Esophagus squamous epithelium (tissue), 5 donors: ENCODE measurements at regions not wholly inside any gene's neighbourhood (a gene's known extent, or its start where the extent isn't known, plus 50 kb on each side); places are given as distances from the start of the nearest gene placed in this dataset.

Experiments used
- DNase-seq: peaks from one replicate; lab custom pipeline; 2025; lab: John Stamatoyannopoulos, UW
- H3K27ac ChIP-seq, 4 donors: fragments of 200-600 bp; sonication (generic); one replicate each; pipeline ENCODE4 v1.5.1; 2016 to 2019; ENCODE audit warnings: mild to moderate bottlenecking in 1 of 4
- H3K27me3 ChIP-seq, 4 donors: fragments of 200-600 bp; sonication (generic); 1 replicate in 3 of 4; 2 replicates in 1 of 4; pipeline versions ENCODE4 v1.5.1 to v1.6.0; 2017 to 2021; ENCODE audit warnings: antibody characterized with exemption in 1 of 4
- H3K36me3 ChIP-seq, 3 donors: fragments of 200-600 bp; sonication (generic); one replicate each; pipeline ENCODE4 v1.5.1; 2016 to 2019
- H3K4me1 ChIP-seq, 3 donors: fragments of 200-600 bp; sonication (generic); one replicate each; pipeline ENCODE4 v1.5.1; 2017 to 2019
- H3K4me3 ChIP-seq, 4 donors: fragments of 200-600 bp; sonication (generic); 1 replicate in 3 of 4; 2 replicates in 1 of 4; pipeline ENCODE4 v1.5.1; 2016 to 2019; ENCODE audit warnings: mild to moderate bottlenecking in 2 of 4, moderate library complexity in 1 of 4
- H3K9me3 ChIP-seq, 3 donors: fragments of 200-600 bp; sonication (generic); one replicate each; pipeline ENCODE4 v1.5.1; 2016 to 2019
- CTCF ChIP-seq, 6 experiments: fragments of 450-650 bp in 4 of 6; fragments of 200-600 bp in 2 of 6; sonication (generic) in 2 of 6; IDR thresholded peaks; one replicate each; pipeline ENCODE4 v1.5.1; 2016 to 2019; ENCODE audit warnings: antibody characterized with exemption in 6 of 6, mild to moderate bottlenecking in 4 of 6, moderate library complexity in 4 of 6
- POLR2A ChIP-seq, 4 donors: fragments of 450-650 bp; IDR thresholded peaks; one replicate each; pipeline ENCODE4 v1.6.1; 2017; ENCODE audit warnings: antibody characterized with exemption in 4 of 4, mild to moderate bottlenecking in 4 of 4, moderate library complexity in 3 of 4
- WGBS, 2 donors: methylation state at CpG; one replicate each; pipeline ENCODE4 v1.1.5; 2018; 5-methylcytosine and 5-hydroxymethylcytosine counted together
- intact Hi-C: fragments of 100-400 bp; cut with DNase I; formaldehyde crosslinking; loops from one replicate; pipeline ENCODE4 v1.15.0; 2022
- donor health status: DM: yes; HTN: yes; CAD: no.

- 72 to 76% methylated on average over 3 to 4 of the region's 4 CpGs for WGBS, 2 donors
- intact Hi-C loops: no loop called here
- Histone ChIP-seq H3K4me1 (peaks cover 0 to 16% (median 0%) of the 10 kb centered on the region in 3 donors), H3K9me3 (no peaks in the 10 kb centered on the region), H3K27ac (no peak overlapping the region), H3K36me3 (no peaks in the 10 kb centered on the region), H3K4me3 (no peak overlapping the region), H3K27me3 (peaks cover 0 to 4% (median 0%) of the 10 kb centered on the region in 4 donors)
- no peak for TF ChIP-seq CTCF (IDR thresholded peaks at IDR 0.05)
- TF ChIP-seq POLR2A (IDR thresholded peaks at IDR 0.05): no peak
- no peak for DNase-seq
Observed at GRCh38 chr1:60972841-60973364, 109.5 kb upstream of the NFIA start.

- 87% methylated on average over 2 of the region's 2 CpGs for WGBS, 2 donors
- intact Hi-C loops: no loop called here
- Histone ChIP-seq H3K36me3 (no peaks in the 10 kb centered on the region), H3K9me3 (peaks cover 0 to 4% (median 0%) of the 10 kb centered on the region in 3 donors), H3K27me3 (peaks cover 0 to 4% (median 0%) of the 10 kb centered on the region in 4 donors), H3K4me1 (peaks cover 0 to 16% (median 0%) of the 10 kb centered on the region in 3 donors), H3K27ac (peak overlapping the region in 1 of 4 donors; percentile 38), H3K4me3 (no peak overlapping the region)
- no peak for TF ChIP-seq CTCF (IDR thresholded peaks at IDR 0.05)
- TF ChIP-seq POLR2A (IDR thresholded peaks at IDR 0.05): no peak
- DNase-seq: no peak
Observed at GRCh38 chr1:60971330-60971729, 111.0 kb upstream of the NFIA start.

DNA sequence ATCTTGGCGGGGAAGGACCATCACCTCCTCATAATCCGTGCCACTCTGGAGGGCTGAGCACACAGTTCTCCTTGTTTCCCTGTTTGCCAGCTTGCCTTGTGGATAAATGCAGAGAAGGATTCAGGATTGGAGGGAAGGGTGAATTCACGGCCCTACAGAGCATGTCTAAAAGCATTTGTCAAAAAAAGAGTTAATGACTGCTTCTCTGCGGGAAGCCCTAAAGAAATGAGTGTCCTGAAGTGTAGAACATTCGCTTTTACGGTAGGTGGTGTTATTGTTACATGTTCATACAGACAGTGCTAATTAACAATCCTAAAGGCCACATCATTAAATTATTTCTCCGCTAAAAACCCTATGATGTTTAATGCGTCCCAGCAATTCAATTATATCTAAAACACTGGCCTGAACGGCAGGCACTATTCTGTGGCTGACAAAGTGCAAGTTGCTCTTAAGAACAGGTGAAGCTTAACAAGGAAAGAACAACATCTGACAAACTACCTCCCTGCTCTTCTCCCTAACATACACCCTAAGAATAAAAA is 112.3 kb upstream of the NFIA start:
- intact Hi-C loops: no loop called here
- H3K36me3 ChIP-seq: no peaks in the 10 kb centered on the region
- H3K27ac ChIP-seq: peak overlapping the region in 1 of 4 donors; percentile 6
- 24 to 25% methylated on average over 9 of the region's 9 CpGs for WGBS, 2 donors
- TF ChIP-seq CTCF (IDR thresholded peaks at IDR 0.05) (peak in 5 of 6 experiments; percentile 44 to 66 (median 47)), POLR2A (IDR thresholded peaks at IDR 0.05) (no peak)
- no peaks in the 10 kb centered on the region for H3K27me3 ChIP-seq
- H3K4me3 ChIP-seq: no peak overlapping the region
- H3K4me1 ChIP-seq: peaks cover 0 to 16% (median 0%) of the 10 kb centered on the region in 3 donors
- H3K9me3 ChIP-seq: peaks cover 0 to 16% (median 12%) of the 10 kb centered on the region in 3 donors
- no peak for DNase-seq

- 71 to 80% methylated on average over 1 of the region's 2 CpGs for WGBS, 2 donors
- Histone ChIP-seq H3K4me1 (peaks cover 0 to 8% (median 0%) of the 10 kb centered on the region in 3 donors), H3K27me3 (no peaks in the 10 kb centered on the region), H3K27ac (no peak overlapping the region), H3K36me3 (no peaks in the 10 kb centered on the region), H3K9me3 (peaks cover 0 to 22% (median 14%) of the 10 kb centered on the region in 3 donors), H3K4me3 (no peak overlapping the region)
- intact Hi-C loops: no loop called here
- no peak for TF ChIP-seq CTCF (IDR thresholded peaks at IDR 0.05)
- no peak for TF ChIP-seq POLR2A (IDR thresholded peaks at IDR 0.05)
- DNase-seq: no peak
Observed at GRCh38 chr1:60965280-60965854, 117.0 kb upstream of the NFIA start.
